HEK293 (cell line): ENCODE measurements at regions not wholly inside any gene's neighbourhood (a gene's known extent, or its start where the extent isn't known, plus 50 kb on each side); places are given as distances from the start of the nearest gene placed in this dataset.

Experiments used
- CTCF ChIP-seq: fragments of 450-650 bp; formaldehyde crosslinking; IDR thresholded peaks from 2 replicates; pipeline ENCODE4 v1.5.1; 2016; ENCODE audit warnings: missing biosample characterization, missing genetic modification characterization
- FEZF1 ChIP-seq: fragments of 450-650 bp; formaldehyde crosslinking; IDR thresholded peaks from 2 replicates; pipeline ENCODE4 v1.5.1; 2016; ENCODE audit warnings: missing biosample characterization, missing genetic modification characterization
- MYNN ChIP-seq: fragments of 450-650 bp; formaldehyde crosslinking; IDR thresholded peaks from 2 replicates; pipeline ENCODE4 v1.5.1; 2016; ENCODE audit warnings: missing biosample characterization, missing genetic modification characterization, borderline replicate concordance
- ZEB2 ChIP-seq: fragments of 450-650 bp; formaldehyde crosslinking; IDR thresholded peaks from 2 replicates; pipeline ENCODE4 v1.5.1; 2016; ENCODE audit warnings: missing biosample characterization, missing genetic modification characterization
- ZNF146 ChIP-seq: fragments of 450-650 bp; formaldehyde crosslinking; IDR thresholded peaks from 2 replicates; pipeline ENCODE4 v1.5.1; 2016; ENCODE audit warnings: missing biosample characterization, missing genetic modification characterization
- ZNF19 ChIP-seq: fragments of 450-650 bp; formaldehyde crosslinking; IDR thresholded peaks from 2 replicates; pipeline ENCODE4; 2016; ENCODE audit warnings: missing biosample characterization, missing genetic modification characterization, low read depth
- ZNF555 ChIP-seq: fragments of 450-650 bp; formaldehyde crosslinking; conservative IDR thresholded peaks from 2 replicates; pipeline ENCODE4 v1.5.1; 2017; ENCODE audit warnings: missing biosample characterization, mild to moderate bottlenecking, missing genetic modification characterization, inconsistent platforms
- ZNF768 ChIP-seq: fragments of 450-650 bp; formaldehyde crosslinking; IDR thresholded peaks from 2 replicates; pipeline ENCODE4 v1.5.1; 2018; ENCODE audit warnings: missing biosample characterization, mild to moderate bottlenecking, missing genetic modification characterization
- ZNF792 ChIP-seq: fragments of 450-650 bp; formaldehyde crosslinking; IDR thresholded peaks from 2 replicates; pipeline ENCODE4 v1.5.1; 2016; ENCODE audit warnings: missing biosample characterization, missing genetic modification characterization

- TF ChIP-seq ZNF19 (tag by site-specific recombination): no peak
- no peak for TF ChIP-seq CTCF (tag by site-specific recombination)
- no peak for TF ChIP-seq ZNF146 (tag by site-specific recombination)
- no peak for TF ChIP-seq ZEB2 (tag by site-specific recombination)
- TF ChIP-seq ZNF768 (tag by site-specific recombination): no peak
- no peak for TF ChIP-seq ZNF792 (tag by site-specific recombination)
- TF ChIP-seq FEZF1 (tag by site-specific recombination): no peak
- no peak for TF ChIP-seq MYNN (tag by site-specific recombination)
- TF ChIP-seq ZNF555: no peak
These were observed 53.7 kb upstream of the FAM3C start for GRCh38 chr7:121449735-121450240.
